ENCODE measurements at regions not wholly inside any gene's neighbourhood (a gene's known extent, or its start where the extent isn't known, plus 50 kb on each side); places are given as distances from the start of the nearest gene placed in this dataset.

- TF ChIP-seq CTCF (IDR thresholded peaks at IDR 0.05; ENCODE audit: insufficient read depth, low read depth, low read length) (no peak), EZH2 (IDR thresholded peaks at IDR 0.05; ENCODE audit: insufficient read depth, low read length) (no peak)
These were observed 68.1 kb downstream of the TEKT4 start for GRCh38 chr2:94939349-94939748.
